GM12878 (cell line): ENCODE measurements at regions not wholly inside any gene's neighbourhood (a gene's known extent, or its start where the extent isn't known, plus 50 kb on each side); places are given as distances from the start of the nearest gene placed in this dataset.
A peak's percentile ranks its signal among the peaks of the same experiment; 100 is the strongest.

ENCODE experiments used
- ATAC-seq: fragments of 200-7000 bp; cut with Tn5 transposase; 3 replicates; pipeline ENCODE4 v1.9.1; 2020; ENCODE audit warnings: mild to moderate bottlenecking, moderate library complexity
- BruUV-seq: library from RNA; stranded (reverse); fragments of 400-500 nt; replicated peaks from 2 replicates; lab custom pipeline; 2021; lab: Mats Ljungman, UMichigan
- CTCF ChIA-PET: fragments of 300-600 bp; sonication (Branson Sonifier 250); formaldehyde crosslinking; extraction: SDS; loops from one replicate; lab custom pipeline; 2021; ENCODE audit warnings: inconsistent platforms; lab: Yijun Ruan, JAX
- POLR2A ChIA-PET: fragments of 350-600 bp; formaldehyde crosslinking; extraction: SDS; loops from one replicate; lab custom pipeline; 2021; ENCODE audit warnings: inconsistent platforms; lab: Charles Lee
- RAD21 ChIA-PET: fragments of 300-600 bp; sonication (Branson Sonifier 250); formaldehyde crosslinking; loops from one replicate; lab custom pipeline; 2023; ENCODE audit warnings: antibody characterized with exemption; ENCODE audit not compliant: unreplicated experiment; lab: Charles Lee
- SMC1A ChIA-PET: fragments of 300-600 bp; sonication (Branson Sonifier 250); formaldehyde crosslinking; loops from one replicate; lab custom pipeline; 2023; ENCODE audit not compliant: unreplicated experiment, uncharacterized antibody; lab: Charles Lee
- DNase-seq: peaks from one replicate; pipeline ENCODE4 v3.0.0-alpha.2; 2011; ENCODE audit warnings: low read depth, low spot score
- FAIRE-seq: peaks from 3 replicates; lab custom pipeline; 2011; peaks lifted over from hg19 to GRCh38; lab: Jason Lieb, UNC
- H2AFZ ChIP-seq: 2 replicates; pipeline ENCODE4 v1.6.0; 2011; ENCODE audit warnings: low read depth, low read length, control low read depth; ENCODE audit not compliant: control insufficient read depth
- H3K27ac ChIP-seq: 2 replicates; pipeline ENCODE4 v1.5.1; 2011; ENCODE audit warnings: control low read depth; ENCODE audit not compliant: control insufficient read depth, insufficient read depth
- H3K27me3 ChIP-seq, 2 experiments: replicated peaks in 1 of 2; 2 replicates each; pipeline versions ENCODE4 v1.6.0 to v1.6.1; 2011; ENCODE audit warnings: low read length in 1 of 2; ENCODE audit not compliant: control insufficient read depth in 2 of 2, insufficient read depth in 2 of 2
- H3K36me3 ChIP-seq, 2 experiments: 2 replicates each; pipeline ENCODE4 v1.5.1; 2011; ENCODE audit warnings: low read length in 1 of 2; ENCODE audit not compliant: control insufficient read depth in 2 of 2, insufficient read depth in 2 of 2
- H3K4me1 ChIP-seq: 2 replicates; pipeline ENCODE4 v1.6.1; 2011; ENCODE audit warnings: mild to moderate bottlenecking, low read length, moderate library complexity, mixed read lengths; ENCODE audit not compliant: control insufficient read depth, insufficient read depth
- H3K4me2 ChIP-seq: 2 replicates; pipeline ENCODE4 v1.6.0; 2011; ENCODE audit warnings: control low read depth; ENCODE audit not compliant: control insufficient read depth, insufficient read depth
- H3K4me3 ChIP-seq: fragments of 200-600 bp; sonication (generic); 2 replicates; pipeline ENCODE4 v1.5.1; 2016
- H3K79me2 ChIP-seq: 2 replicates; pipeline ENCODE4 v1.6.0; 2011; ENCODE audit warnings: low read length; ENCODE audit not compliant: control insufficient read depth, insufficient read depth
- H3K9ac ChIP-seq: 2 replicates; pipeline ENCODE4 v1.8.0; 2011; ENCODE audit warnings: low read length, control low read depth, mixed read lengths; ENCODE audit not compliant: control insufficient read depth, insufficient read depth
- H3K9me3 ChIP-seq: replicated peaks from 3 replicates; pipeline ENCODE4 v1.5.1; 2011; ENCODE audit warnings: mild to moderate bottlenecking, low read length; ENCODE audit not compliant: control insufficient read depth, insufficient read depth
- H4K20me1 ChIP-seq: 2 replicates; pipeline ENCODE4 v1.6.0; 2011; ENCODE audit not compliant: control insufficient read depth, insufficient read depth
- BHLHE40 ChIP-seq, 2 experiments: fragments of 450-650 bp in 1 of 2; IDR thresholded peaks; 2 replicates each; pipeline ENCODE4 v1.6.1; 2011 to 2017; ENCODE audit warnings: low read depth in 2 of 2, borderline replicate concordance in 1 of 2, improper control_type of control experiment in 1 of 2, low read length in 1 of 2, mild to moderate bottlenecking in 1 of 2
- FOXM1 ChIP-seq: IDR thresholded peaks from 2 replicates; pipeline ENCODE4 v1.6.1; 2012; ENCODE audit warnings: low read depth, mild to moderate bottlenecking, inconsistent platforms, low read length, moderate library complexity
- NFIC ChIP-seq: IDR thresholded peaks from 2 replicates; pipeline ENCODE4 v1.6.1; 2012; ENCODE audit warnings: low read depth, mild to moderate bottlenecking, inconsistent platforms, low read length, moderate library complexity
- SMARCA5 ChIP-seq: fragments of 450-650 bp; IDR thresholded peaks from 2 replicates; pipeline ENCODE4 v1.6.1; 2017; ENCODE audit warnings: mild to moderate bottlenecking
- ZSCAN29 ChIP-seq: fragments of 450-650 bp; IDR thresholded peaks from 2 replicates; pipeline ENCODE4 v1.6.1; 2017; ENCODE audit warnings: mild to moderate bottlenecking, moderate library complexity
- WGBS: methylation state at CpG from one replicate; pipeline ENCODE4 v1.1.6; 2016; ENCODE audit warnings: low lambda C conversion rate; ENCODE audit not compliant: insufficient replicate concordance, insufficient coverage; ENCODE audit errors: missing lambda C conversion rate; 5-methylcytosine and 5-hydroxymethylcytosine counted together
- in situ Hi-C: fragments of 300-500 bp; cut with MboI; formaldehyde crosslinking; loops from 9 replicates; pipeline ENCODE4 v1.14.3; 2018; ENCODE audit warnings: mixed read lengths
- intact Hi-C: fragments of 100-400 bp; cut with micrococcal nuclease; formaldehyde crosslinking; loops from one replicate; pipeline ENCODE4 v1.14.2; 2022; ENCODE audit not compliant: unreplicated experiment
- TF ChIP-seq, protein P1 (sequence below): fragments of 150-350 bp; IDR thresholded peaks from 2 replicates; pipeline ENCODE4 v1.6.1; 2016; ENCODE audit warnings: low read depth, low read length

DNA sequence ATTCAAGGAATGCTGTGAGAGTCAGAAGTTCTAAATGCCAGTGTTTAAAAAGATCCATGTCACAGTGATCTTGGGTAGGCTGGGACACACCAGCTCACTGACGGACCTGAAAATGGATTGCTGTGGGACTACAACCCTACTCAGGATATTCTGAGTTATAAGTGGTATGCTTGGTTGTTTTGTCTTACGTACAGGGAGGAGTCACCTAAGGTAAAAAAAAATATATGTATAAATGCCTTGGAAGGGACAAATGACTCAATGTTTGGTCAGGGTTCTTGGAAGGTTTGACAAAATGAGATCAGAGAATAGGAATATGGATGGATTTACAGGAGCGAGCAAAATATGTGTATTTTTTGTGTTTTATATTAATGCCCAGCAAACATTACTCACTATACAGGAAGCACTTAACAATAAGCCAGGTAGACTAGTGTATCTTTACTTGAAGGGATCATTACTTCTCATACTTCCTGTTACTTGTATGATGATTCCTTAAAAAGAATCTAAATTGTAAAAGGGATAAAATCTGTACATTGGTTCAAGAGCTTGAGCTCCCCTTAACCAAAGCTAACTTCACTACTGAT, 767.3 kb downstream of the GBE1 start:
- Histone ChIP-seq H4K20me1 (no peaks in the 10 kb centered on the region), H3K27me3 (no peaks in the 10 kb centered on the region), H3K9ac (no peak overlapping the region), H3K4me2 (no peak overlapping the region), H3K4me3 (no peak overlapping the region), H2AFZ (no peak overlapping the region), H3K9me3 (no peaks in the 10 kb centered on the region), H3K36me3 (no peaks in the 10 kb centered on the region), H3K79me2 (no peaks in the 10 kb centered on the region), H3K4me1 (no peaks in the 10 kb centered on the region), H3K27ac (no peak overlapping the region)
- RAD21 ChIA-PET = no interaction called here
- POLR2A ChIA-PET = no interaction called here
- CTCF ChIA-PET = no interaction called here
- WGBS = 12% methylated on average over 3 of the region's 3 CpGs
- no peak for TF ChIP-seq FOXM1
- in situ Hi-C loops = no loop called here
- FAIRE-seq = no peak
- intact Hi-C loops = no loop called here
- ATAC-seq = peak; percentile 33; the same call in 2 of the 3 replicates
- SMC1A ChIA-PET = no interaction called here
- no peak for DNase-seq
- BruUV-seq = no TSS peak

DNA sequence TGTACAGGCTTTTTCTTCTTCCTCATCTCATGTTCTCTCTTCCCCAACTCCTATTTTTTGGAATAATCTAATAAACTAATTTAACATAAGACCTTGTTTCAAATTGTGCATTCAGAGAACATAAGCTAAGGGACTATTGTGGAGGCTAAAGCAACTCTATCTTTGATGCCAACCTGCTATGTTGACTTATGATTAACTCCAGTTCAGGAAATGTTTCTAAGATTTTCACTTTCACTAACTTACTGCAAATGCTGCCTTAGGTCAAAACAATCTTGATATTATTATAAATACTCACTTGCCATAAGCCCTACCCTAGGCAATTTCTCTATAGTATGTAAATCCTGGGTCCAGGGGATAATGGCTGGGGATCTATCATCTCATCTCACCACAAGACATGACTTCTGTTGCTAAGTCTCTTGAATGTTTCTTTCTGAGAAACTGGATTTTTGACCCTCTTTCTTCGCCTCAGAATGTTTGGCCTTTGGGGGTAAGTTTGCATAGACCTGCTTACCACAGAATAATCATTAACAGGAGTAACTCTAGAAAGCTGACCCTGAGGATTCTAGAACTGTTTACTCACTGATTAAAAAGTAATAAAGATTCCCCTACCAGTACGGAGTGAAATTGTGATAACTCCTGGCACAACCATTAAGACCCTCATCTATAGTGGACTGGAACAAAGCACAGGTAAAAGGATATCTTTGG, 768.1 kb downstream of the GBE1 start:
- Histone ChIP-seq H3K4me2 (no peak overlapping the region), H3K9ac (no peak overlapping the region), H4K20me1 (no peaks in the 10 kb centered on the region), H3K27ac (no peak overlapping the region), H3K4me3 (no peak overlapping the region), H3K79me2 (no peaks in the 10 kb centered on the region), H3K9me3 (no peaks in the 10 kb centered on the region), H3K4me1 (no peaks in the 10 kb centered on the region), H3K36me3 (no peaks in the 10 kb centered on the region), H3K27me3 (no peaks in the 10 kb centered on the region), H2AFZ (no peak overlapping the region)
- TF ChIP-seq, protein P1, sequence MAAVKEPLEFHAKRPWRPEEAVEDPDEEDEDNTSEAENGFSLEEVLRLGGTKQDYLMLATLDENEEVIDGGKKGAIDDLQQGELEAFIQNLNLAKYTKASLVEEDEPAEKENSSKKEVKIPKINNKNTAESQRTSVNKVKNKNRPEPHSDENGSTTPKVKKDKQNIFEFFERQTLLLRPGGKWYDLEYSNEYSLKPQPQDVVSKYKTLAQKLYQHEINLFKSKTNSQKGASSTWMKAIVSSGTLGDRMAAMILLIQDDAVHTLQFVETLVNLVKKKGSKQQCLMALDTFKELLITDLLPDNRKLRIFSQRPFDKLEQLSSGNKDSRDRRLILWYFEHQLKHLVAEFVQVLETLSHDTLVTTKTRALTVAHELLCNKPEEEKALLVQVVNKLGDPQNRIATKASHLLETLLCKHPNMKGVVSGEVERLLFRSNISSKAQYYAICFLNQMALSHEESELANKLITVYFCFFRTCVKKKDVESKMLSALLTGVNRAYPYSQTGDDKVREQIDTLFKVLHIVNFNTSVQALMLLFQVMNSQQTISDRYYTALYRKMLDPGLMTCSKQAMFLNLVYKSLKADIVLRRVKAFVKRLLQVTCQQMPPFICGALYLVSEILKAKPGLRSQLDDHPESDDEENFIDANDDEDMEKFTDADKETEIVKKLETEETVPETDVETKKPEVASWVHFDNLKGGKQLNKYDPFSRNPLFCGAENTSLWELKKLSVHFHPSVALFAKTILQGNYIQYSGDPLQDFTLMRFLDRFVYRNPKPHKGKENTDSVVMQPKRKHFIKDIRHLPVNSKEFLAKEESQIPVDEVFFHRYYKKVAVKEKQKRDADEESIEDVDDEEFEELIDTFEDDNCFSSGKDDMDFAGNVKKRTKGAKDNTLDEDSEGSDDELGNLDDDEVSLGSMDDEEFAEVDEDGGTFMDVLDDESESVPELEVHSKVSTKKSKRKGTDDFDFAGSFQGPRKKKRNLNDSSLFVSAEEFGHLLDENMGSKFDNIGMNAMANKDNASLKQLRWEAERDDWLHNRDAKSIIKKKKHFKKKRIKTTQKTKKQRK = no peak
- TF ChIP-seq ZSCAN29 (peak; percentile 88), NFIC (no peak), SMARCA5 (no peak), BHLHE40 (IDR thresholded peaks at IDR 0.05; ENCODE audit: borderline replicate concordance in 1 of 2, low read depth in 2 of 2, low read length in 1 of 2) (no peak)
- ChIA-PET CTCF (no interaction called here), RAD21 (no interaction called here), SMC1A (interaction anchor here (1.2 kb wide), 1 partner anchor 16 kb away, joined by 3 read pairs; no protein-coding TSS in a partner anchor), POLR2A (no interaction called here)
- DNase-seq = peak; percentile 8
- no TSS peak for BruUV-seq
- peak; percentile 70 for ATAC-seq
- WGBS = 19% methylated on average over 2 of the region's 2 CpGs
- intact Hi-C loops = no loop called here
- in situ Hi-C loops = no loop called here
- FAIRE-seq = no peak
